PC-3 (cell line): ENCODE measurements at regions not wholly inside any gene's neighbourhood (a gene's known extent, or its start where the extent isn't known, plus 50 kb on each side); places are given as distances from the start of the nearest gene placed in this dataset.

Experiments used
- ATAC-seq: fragments of 200-7000 bp; cut with Tn5 transposase; 2 replicates; pipeline ENCODE4 v1.9.1; 2020; ENCODE audit warnings: mild to moderate bottlenecking, moderate library complexity
- BruUV-seq: library from RNA; stranded (reverse); fragments of 400-500 nt; replicated peaks from 2 replicates; lab custom pipeline; 2021; lab: Mats Ljungman, UMichigan
- CTCF ChIA-PET: fragments of 300-600 bp; sonication (Branson Sonifier 250); formaldehyde crosslinking; loops from one replicate; lab custom pipeline; 2022; ENCODE audit warnings: antibody characterized with exemption; lab: Charles Lee
- POLR2A ChIA-PET: fragments of 300-600 bp; sonication (Branson Sonifier 250); formaldehyde crosslinking; loops from one replicate; lab custom pipeline; 2022; ENCODE audit warnings: antibody characterized with exemption; ENCODE audit not compliant: unreplicated experiment; lab: Charles Lee
- DNase-seq: peaks from one replicate; pipeline ENCODE4 v3.0.0-alpha.2; 2015
- H2AFZ ChIP-seq: fragments of 300-600 bp; sonication (generic); 2 replicates; pipeline ENCODE4 v1.6.0; 2016; ENCODE audit warnings: antibody characterized with exemption, low read length
- H3F3A ChIP-seq: fragments of 300-600 bp; sonication (generic); one replicate; pipeline ENCODE4 v1.6.0; 2017; ENCODE audit warnings: antibody characterized with exemption, low read length, control low read depth, mild to moderate bottlenecking; ENCODE audit not compliant: unreplicated experiment
- H3K27ac ChIP-seq: fragments of 300-600 bp; sonication (generic); 2 replicates; pipeline ENCODE4 v1.5.1; 2016; ENCODE audit warnings: mild to moderate bottlenecking, low read length
- H3K27me3 ChIP-seq: fragments of 300-600 bp; sonication (generic); 2 replicates; pipeline ENCODE4 v1.6.1; 2016; ENCODE audit warnings: low read length, mixed read lengths
- H3K36me3 ChIP-seq: fragments of 300-600 bp; sonication (generic); 2 replicates; pipeline ENCODE4 v1.6.1; 2016; ENCODE audit warnings: low read depth, mixed run types, low read length, mixed read lengths
- H3K4me1 ChIP-seq: fragments of 300-600 bp; sonication (generic); 2 replicates; pipeline ENCODE4 v1.5.1; 2016; ENCODE audit warnings: low read length; ENCODE audit not compliant: insufficient read depth
- H3K4me2 ChIP-seq: fragments of 300-600 bp; sonication (generic); 2 replicates; pipeline ENCODE4 v1.6.0; 2016; ENCODE audit warnings: low read length
- H3K4me3 ChIP-seq: fragments of 300-600 bp; sonication (generic); 2 replicates; pipeline ENCODE4 v1.5.1; 2016; ENCODE audit warnings: mild to moderate bottlenecking, low read length, mixed read lengths
- H3K79me2 ChIP-seq: fragments of 300-600 bp; sonication (generic); 2 replicates; pipeline ENCODE4 v1.6.1; 2017; ENCODE audit warnings: low read length, mixed read lengths
- H3K9ac ChIP-seq: fragments of 300-600 bp; sonication (generic); 2 replicates; pipeline ENCODE4 v1.6.0; 2016; ENCODE audit warnings: mild to moderate bottlenecking, low read length
- H3K9me2 ChIP-seq: fragments of 300-600 bp; sonication (generic); replicated peaks from 2 replicates; pipeline ENCODE4 v1.6.1; 2016; ENCODE audit warnings: mixed run types, low read length, mixed read lengths
- H3K9me3 ChIP-seq: fragments of 300-600 bp; sonication (generic); 2 replicates; pipeline ENCODE4 v1.6.1; 2016; ENCODE audit warnings: low read length, mixed read lengths
- H4K20me1 ChIP-seq: fragments of 300-600 bp; sonication (generic); 2 replicates; pipeline ENCODE4 v1.6.1; 2016; ENCODE audit warnings: low read length, mixed read lengths
- EZH2 ChIP-seq: fragments of 300-600 bp; sonication (generic); IDR thresholded peaks from one replicate; pipeline ENCODE4 v1.6.1; 2017; ENCODE audit warnings: antibody characterized with exemption, mild to moderate bottlenecking, low read length; ENCODE audit not compliant: unreplicated experiment
- EZH2phosphoT487 ChIP-seq: fragments of 300-600 bp; sonication (generic); IDR thresholded peaks from 2 replicates; pipeline ENCODE4 v1.6.1; 2018; ENCODE audit warnings: mild to moderate bottlenecking, antibody characterized with exemption, low read length, borderline replicate concordance
- intact Hi-C: fragments of 100-400 bp; cut with micrococcal nuclease; formaldehyde crosslinking; loops from 2 replicates; pipeline ENCODE4 v1.9.0; 2023
- TF ChIP-seq, protein P1 (sequence below): fragments of 300-600 bp; sonication (generic); conservative IDR thresholded peaks from 2 replicates; pipeline ENCODE4 v1.5.1; 2017; ENCODE audit warnings: antibody characterized with exemption, low read depth, mild to moderate bottlenecking, low read length

- Histone ChIP-seq H3K4me1 (peaks cover 13% of the 10 kb centered on the region), H3K36me3 (no peaks in the 10 kb centered on the region), H3K9ac (no peak overlapping the region), H3K4me3 (no peak overlapping the region), H2AFZ (no peak overlapping the region), H3F3A (no peaks in the 10 kb centered on the region), H4K20me1 (no peaks in the 10 kb centered on the region), H3K4me2 (no peak overlapping the region), H3K27ac (no peak overlapping the region), H3K9me3 (no peaks in the 10 kb centered on the region), H3K79me2 (no peaks in the 10 kb centered on the region), H3K9me2 (no peaks in the 10 kb centered on the region), H3K27me3 (no peaks in the 10 kb centered on the region)
- ATAC-seq (no peak), DNase-seq (no peak)
- ChIA-PET POLR2A (no interaction called here), CTCF (no interaction called here)
- intact Hi-C loops: no loop called here
- TF ChIP-seq EZH2phosphoT487 (no peak), EZH2 (no peak)
- TF ChIP-seq, protein P1, sequence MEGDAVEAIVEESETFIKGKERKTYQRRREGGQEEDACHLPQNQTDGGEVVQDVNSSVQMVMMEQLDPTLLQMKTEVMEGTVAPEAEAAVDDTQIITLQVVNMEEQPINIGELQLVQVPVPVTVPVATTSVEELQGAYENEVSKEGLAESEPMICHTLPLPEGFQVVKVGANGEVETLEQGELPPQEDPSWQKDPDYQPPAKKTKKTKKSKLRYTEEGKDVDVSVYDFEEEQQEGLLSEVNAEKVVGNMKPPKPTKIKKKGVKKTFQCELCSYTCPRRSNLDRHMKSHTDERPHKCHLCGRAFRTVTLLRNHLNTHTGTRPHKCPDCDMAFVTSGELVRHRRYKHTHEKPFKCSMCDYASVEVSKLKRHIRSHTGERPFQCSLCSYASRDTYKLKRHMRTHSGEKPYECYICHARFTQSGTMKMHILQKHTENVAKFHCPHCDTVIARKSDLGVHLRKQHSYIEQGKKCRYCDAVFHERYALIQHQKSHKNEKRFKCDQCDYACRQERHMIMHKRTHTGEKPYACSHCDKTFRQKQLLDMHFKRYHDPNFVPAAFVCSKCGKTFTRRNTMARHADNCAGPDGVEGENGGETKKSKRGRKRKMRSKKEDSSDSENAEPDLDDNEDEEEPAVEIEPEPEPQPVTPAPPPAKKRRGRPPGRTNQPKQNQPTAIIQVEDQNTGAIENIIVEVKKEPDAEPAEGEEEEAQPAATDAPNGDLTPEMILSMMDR: no peak
- no TSS peak for BruUV-seq
Measured at GRCh38 chr5:68420476-68421344, 205.2 kb downstream of the PIK3R1 start.

- POLR2A ChIA-PET: no interaction called here
- H3K27ac ChIP-seq: no peak overlapping the region
- H3K4me2 ChIP-seq: no peak overlapping the region
- H2AFZ ChIP-seq: no peak overlapping the region
- BruUV-seq: no TSS peak
- H3K9me3 ChIP-seq: no peaks in the 10 kb centered on the region
- no peaks in the 10 kb centered on the region for H3K27me3 ChIP-seq
- no peaks in the 10 kb centered on the region for H3K36me3 ChIP-seq
- no peaks in the 10 kb centered on the region for H3K79me2 ChIP-seq
- TF ChIP-seq, protein P1: no peak
- TF ChIP-seq EZH2 (no peak), EZH2phosphoT487 (no peak)
- CTCF ChIA-PET: no interaction called here
- no peaks in the 10 kb centered on the region for H3K9me2 ChIP-seq
- H3K9ac ChIP-seq: no peak overlapping the region
- no peak overlapping the region for H3K4me3 ChIP-seq
- DNase-seq: no peak
- H3F3A ChIP-seq: no peaks in the 10 kb centered on the region
- ATAC-seq: no peak
- H3K4me1 ChIP-seq: peaks cover 13% of the 10 kb centered on the region
- intact Hi-C loops: no loop called here
- no peaks in the 10 kb centered on the region for H4K20me1 ChIP-seq
Measured at GRCh38 chr5:68421485-68422220, 206.1 kb downstream of the PIK3R1 start.
